ENCODE measurements at regions not wholly inside any gene's neighbourhood (a gene's known extent, or its start where the extent isn't known, plus 50 kb on each side); places are given as distances from the start of the nearest gene placed in this dataset.

DNA sequence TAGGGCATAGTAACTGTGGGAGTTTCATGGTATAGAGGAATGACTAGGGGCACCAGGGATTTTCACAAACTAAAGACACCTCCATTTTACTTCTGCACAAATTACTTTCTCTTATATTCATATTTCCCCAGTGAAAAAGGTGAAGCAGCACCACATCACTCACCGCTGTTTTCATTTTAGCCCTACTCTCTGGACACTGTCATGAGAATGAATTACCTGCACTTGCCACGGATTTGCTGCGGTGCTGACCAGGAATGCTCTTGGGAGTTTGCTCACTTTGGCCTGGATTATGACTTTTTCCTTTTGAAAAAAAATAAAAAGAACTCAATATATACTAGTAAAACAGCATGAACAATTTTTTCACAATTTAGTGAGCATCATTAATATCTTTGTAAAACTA is 351.3 kb downstream of the NKX6-1 start:
- TF ChIP-seq EZH2 (IDR thresholded peaks at IDR 0.05; ENCODE audit: borderline replicate concordance, low read depth, low read length, severe bottlenecking) (no peak), POLR2AphosphoS5 (IDR thresholded peaks at IDR 0.05; ENCODE audit: insufficient read depth, low read depth, low read length) (no peak), POLR2A (IDR thresholded peaks at IDR 0.05; ENCODE audit: low read depth, low read length) (no peak), MYC (IDR thresholded peaks at IDR 0.05; ENCODE audit: low read depth, low read length) (no peak), JUN (IDR thresholded peaks at IDR 0.05; ENCODE audit: borderline replicate concordance, insufficient read depth, insufficient read length, low read depth) (no peak), FOS (IDR thresholded peaks at IDR 0.05; ENCODE audit: borderline replicate concordance, insufficient read depth, low read length) (no peak)
- TF ChIP-seq, protein P1, sequence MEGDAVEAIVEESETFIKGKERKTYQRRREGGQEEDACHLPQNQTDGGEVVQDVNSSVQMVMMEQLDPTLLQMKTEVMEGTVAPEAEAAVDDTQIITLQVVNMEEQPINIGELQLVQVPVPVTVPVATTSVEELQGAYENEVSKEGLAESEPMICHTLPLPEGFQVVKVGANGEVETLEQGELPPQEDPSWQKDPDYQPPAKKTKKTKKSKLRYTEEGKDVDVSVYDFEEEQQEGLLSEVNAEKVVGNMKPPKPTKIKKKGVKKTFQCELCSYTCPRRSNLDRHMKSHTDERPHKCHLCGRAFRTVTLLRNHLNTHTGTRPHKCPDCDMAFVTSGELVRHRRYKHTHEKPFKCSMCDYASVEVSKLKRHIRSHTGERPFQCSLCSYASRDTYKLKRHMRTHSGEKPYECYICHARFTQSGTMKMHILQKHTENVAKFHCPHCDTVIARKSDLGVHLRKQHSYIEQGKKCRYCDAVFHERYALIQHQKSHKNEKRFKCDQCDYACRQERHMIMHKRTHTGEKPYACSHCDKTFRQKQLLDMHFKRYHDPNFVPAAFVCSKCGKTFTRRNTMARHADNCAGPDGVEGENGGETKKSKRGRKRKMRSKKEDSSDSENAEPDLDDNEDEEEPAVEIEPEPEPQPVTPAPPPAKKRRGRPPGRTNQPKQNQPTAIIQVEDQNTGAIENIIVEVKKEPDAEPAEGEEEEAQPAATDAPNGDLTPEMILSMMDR (IDR thresholded peaks at IDR 0.05; ENCODE audit: extremely low read depth in 1 of 2, insufficient read depth in 1 of 2, low read depth in 1 of 2, low read length in 2 of 2), result no peak
- TF ChIP-seq, protein P2, sequence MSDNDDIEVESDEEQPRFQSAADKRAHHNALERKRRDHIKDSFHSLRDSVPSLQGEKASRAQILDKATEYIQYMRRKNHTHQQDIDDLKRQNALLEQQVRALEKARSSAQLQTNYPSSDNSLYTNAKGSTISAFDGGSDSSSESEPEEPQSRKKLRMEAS (IDR thresholded peaks at IDR 0.05; ENCODE audit: insufficient read depth, insufficient read length), result no peak
